GM12878 (cell line): ENCODE measurements at regions not wholly inside any gene's neighbourhood (a gene's known extent, or its start where the extent isn't known, plus 50 kb on each side); places are given as distances from the start of the nearest gene placed in this dataset.

Experiments
- CTCF ChIP-seq, 3 experiments: IDR thresholded peaks in 2 of 3; conservative IDR thresholded peaks in 1 of 3; 2 replicates each; pipeline ENCODE4 v1.5.1; 2011; ENCODE audit warnings: low read depth in 3 of 3, low read length in 3 of 3, mild to moderate bottlenecking in 3 of 3, control low read depth in 2 of 3, moderate library complexity in 2 of 3, inconsistent platforms in 1 of 3, mixed read lengths in 1 of 3; ENCODE audit not compliant: control insufficient read depth in 2 of 3, insufficient read depth in 1 of 3; ENCODE audit errors: extremely low read depth in 1 of 3
- EP300 ChIP-seq, 2 experiments: fragments of 150-350 bp in 1 of 2; IDR thresholded peaks; 2 replicates each; pipeline ENCODE4 v1.6.1; 2011 to 2012; ENCODE audit warnings: low read depth in 2 of 2, low read length in 2 of 2, borderline replicate concordance in 1 of 2, improper control_type of control experiment in 1 of 2, inconsistent platforms in 1 of 2; ENCODE audit not compliant: control insufficient read depth in 1 of 2
- EZH2 ChIP-seq: IDR thresholded peaks from 2 replicates; pipeline ENCODE4 v1.6.1; 2012; ENCODE audit warnings: low read depth, mild to moderate bottlenecking, control low read depth, inconsistent platforms, low read length, borderline replicate concordance; ENCODE audit not compliant: control insufficient read depth
- POLR2A ChIP-seq: IDR thresholded peaks from 2 replicates; pipeline ENCODE4 v1.6.1; 2011; ENCODE audit warnings: low read depth, mild to moderate bottlenecking, low read length
- ZZZ3 ChIP-seq: IDR thresholded peaks from 2 replicates; pipeline ENCODE4 v1.6.1; 2011; ENCODE audit warnings: low read depth; ENCODE audit not compliant: control insufficient read depth, insufficient read length

GRCh38 chr18:10142496-10143160 is 228.8 kb downstream of the VAPA start:
- TF ChIP-seq CTCF (IDR thresholded peaks at IDR 0.05 in 2 of 3, conservative IDR thresholded peaks at IDR 0.05 in 1 of 3; ENCODE audit: control insufficient read depth in 2 of 3, extremely low read depth in 1 of 3, insufficient read depth in 1 of 3, low read depth in 3 of 3, low read length in 3 of 3) = no peak
- no peak for TF ChIP-seq ZZZ3
- no peak for TF ChIP-seq EP300 (IDR thresholded peaks at IDR 0.05; ENCODE audit: borderline replicate concordance in 1 of 2, control insufficient read depth in 1 of 2, low read depth in 2 of 2, low read length in 2 of 2)
- no peak for TF ChIP-seq POLR2A
- no peak for TF ChIP-seq EZH2
